ENCODE measurements at regions not wholly inside any gene's neighbourhood (a gene's known extent, or its start where the extent isn't known, plus 50 kb on each side); places are given as distances from the start of the nearest gene placed in this dataset.

DNA sequence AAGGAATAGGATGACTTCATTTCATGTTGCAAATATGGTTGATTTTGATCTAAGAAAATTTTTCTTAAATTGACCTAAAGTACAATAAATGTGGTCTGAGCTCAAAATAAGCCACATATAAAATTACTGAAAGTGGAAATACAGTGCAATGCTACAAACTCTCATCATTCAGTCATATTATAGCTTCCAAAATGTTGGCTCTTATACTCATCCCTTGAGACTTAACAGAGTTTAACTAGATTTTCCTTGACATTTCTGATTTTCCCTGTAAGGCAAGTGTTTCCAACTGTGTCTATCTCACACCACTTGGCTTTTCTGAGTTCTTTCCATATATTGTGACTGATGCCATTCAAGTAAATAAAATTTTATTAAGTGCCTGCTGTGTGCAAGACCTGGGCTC is 123.7 kb upstream of the NTF3 start:
- TF ChIP-seq EZH2 (IDR thresholded peaks at IDR 0.05) = no peak
- no peak for TF ChIP-seq CTCF (IDR thresholded peaks at IDR 0.05)
- TF ChIP-seq EZH2phosphoT487 (IDR thresholded peaks at IDR 0.05) = no peak
- H3K27ac Mint-ChIP-seq = no peak overlapping the region
- no peaks in the 10 kb centered on the region for H3K27me3 Mint-ChIP-seq (ENCODE audit: insufficient read depth, low read depth)
- H3K4me1 ChIP-seq = no peaks in the 10 kb centered on the region
- H3K27me3 ChIP-seq = no peaks in the 10 kb centered on the region
- H3K4me3 Mint-ChIP-seq = no peak overlapping the region
- DNase-seq (ENCODE audit: low spot score) = no peak
- no peak overlapping the region for H3K4me2 ChIP-seq
- no peak overlapping the region for H2AFZ ChIP-seq (replicated peaks)
- no peaks in the 10 kb centered on the region for H3K79me2 ChIP-seq (ENCODE audit: low read depth)
- no peak overlapping the region for H3K4me3 ChIP-seq
- H3K9me3 ChIP-seq (ENCODE audit: low read depth) = no peaks in the 10 kb centered on the region
- no peaks in the 10 kb centered on the region for H3K9me3 Mint-ChIP-seq
- H3F3A ChIP-seq (ENCODE audit: low read depth) = no peaks in the 10 kb centered on the region
- H3K36me3 ChIP-seq = no peaks in the 10 kb centered on the region
- H3K4me1 Mint-ChIP-seq = peaks cover 4% of the 10 kb centered on the region
- H4K20me1 ChIP-seq (ENCODE audit: low read depth) = no peaks in the 10 kb centered on the region
- H3K9ac ChIP-seq = no peak overlapping the region
- H3K36me3 Mint-ChIP-seq = no peaks in the 10 kb centered on the region
- no peak overlapping the region for H3K27ac ChIP-seq

DNA sequence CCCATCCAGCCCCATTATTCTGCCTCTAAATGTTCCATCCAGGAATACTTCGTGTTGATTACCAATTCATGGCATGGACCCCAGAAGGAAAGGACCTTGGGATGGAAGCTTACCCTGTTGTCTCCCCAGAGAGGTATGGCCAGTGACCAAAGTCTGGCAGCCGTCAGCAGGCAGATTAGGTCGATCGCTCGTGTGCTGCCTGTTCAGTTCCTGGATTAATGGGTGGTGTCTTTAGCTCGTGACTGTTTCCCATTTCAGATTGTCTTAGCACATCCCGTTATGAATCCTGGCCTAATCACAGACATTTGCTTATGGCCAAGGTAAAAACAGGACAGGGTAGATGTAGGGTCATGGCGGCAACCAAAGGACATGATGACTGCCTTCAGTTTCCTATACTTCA is 122.9 kb upstream of the NTF3 start:
- Mint-ChIP-seq H3K36me3 (no peaks in the 10 kb centered on the region), H3K4me1 (peaks cover 4% of the 10 kb centered on the region), H3K27me3 (ENCODE audit: insufficient read depth, low read depth) (no peaks in the 10 kb centered on the region), H3K9me3 (no peaks in the 10 kb centered on the region), H3K27ac (no peak overlapping the region), H3K4me3 (no peak overlapping the region)
- no peak overlapping the region for H3K27ac ChIP-seq
- no peaks in the 10 kb centered on the region for H3K4me1 ChIP-seq
- no peak overlapping the region for H3K4me2 ChIP-seq
- no peak overlapping the region for H3K9ac ChIP-seq
- no peak overlapping the region for H3K4me3 ChIP-seq
- H3K9me3 ChIP-seq (ENCODE audit: low read depth) = no peaks in the 10 kb centered on the region
- no peak for DNase-seq (ENCODE audit: low spot score)
- no peaks in the 10 kb centered on the region for H4K20me1 ChIP-seq (ENCODE audit: low read depth)
- no peak overlapping the region for H2AFZ ChIP-seq (replicated peaks)
- H3K27me3 ChIP-seq = no peaks in the 10 kb centered on the region
- TF ChIP-seq EZH2 (IDR thresholded peaks at IDR 0.05) (no peak), CTCF (IDR thresholded peaks at IDR 0.05) (no peak), EZH2phosphoT487 (IDR thresholded peaks at IDR 0.05) (no peak)
- no peaks in the 10 kb centered on the region for H3K79me2 ChIP-seq (ENCODE audit: low read depth)
- H3K36me3 ChIP-seq = no peaks in the 10 kb centered on the region
- no peaks in the 10 kb centered on the region for H3F3A ChIP-seq (ENCODE audit: low read depth)

DNA sequence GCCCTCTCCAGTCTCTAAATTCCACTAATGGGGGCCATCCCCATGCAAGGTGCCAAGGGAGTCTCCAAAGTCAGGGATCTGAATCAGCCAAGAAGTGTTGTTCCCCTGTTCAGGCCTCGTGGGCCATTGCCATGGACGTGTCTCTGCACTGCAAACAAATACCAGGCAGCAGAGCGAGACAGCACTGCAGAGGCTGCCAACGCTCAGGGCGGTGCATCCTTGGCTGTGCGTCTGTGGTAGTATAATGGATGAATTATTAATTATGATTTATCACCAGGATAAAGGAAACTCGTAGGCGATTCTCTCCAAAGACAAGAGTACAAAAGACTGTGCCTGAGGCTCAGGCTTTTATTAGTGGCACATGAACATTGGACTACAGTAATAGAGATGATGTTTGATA is 122.3 kb upstream of the NTF3 start:
- peaks cover 4% of the 10 kb centered on the region for H3K4me1 Mint-ChIP-seq
- H4K20me1 ChIP-seq (ENCODE audit: low read depth) = no peaks in the 10 kb centered on the region
- H3K27me3 Mint-ChIP-seq (ENCODE audit: insufficient read depth, low read depth) = peaks cover 2% of the 10 kb centered on the region
- H3K79me2 ChIP-seq (ENCODE audit: low read depth) = no peaks in the 10 kb centered on the region
- no peaks in the 10 kb centered on the region for H3F3A ChIP-seq (ENCODE audit: low read depth)
- no peak overlapping the region for H3K4me3 Mint-ChIP-seq
- no peak overlapping the region for H2AFZ ChIP-seq (replicated peaks)
- H3K36me3 Mint-ChIP-seq = no peaks in the 10 kb centered on the region
- no peaks in the 10 kb centered on the region for H3K9me3 ChIP-seq (ENCODE audit: low read depth)
- H3K27ac ChIP-seq = no peak overlapping the region
- H3K27ac Mint-ChIP-seq = no peak overlapping the region
- H3K4me3 ChIP-seq = no peak overlapping the region
- no peak overlapping the region for H3K4me2 ChIP-seq
- no peak for DNase-seq (ENCODE audit: low spot score)
- TF ChIP-seq EZH2 (IDR thresholded peaks at IDR 0.05) = no peak
- no peak for TF ChIP-seq CTCF (IDR thresholded peaks at IDR 0.05)
- TF ChIP-seq EZH2phosphoT487 (IDR thresholded peaks at IDR 0.05) = no peak
- H3K27me3 ChIP-seq = no peaks in the 10 kb centered on the region
- H3K36me3 ChIP-seq = no peaks in the 10 kb centered on the region
- no peak overlapping the region for H3K9ac ChIP-seq
- no peaks in the 10 kb centered on the region for H3K4me1 ChIP-seq
- no peaks in the 10 kb centered on the region for H3K9me3 Mint-ChIP-seq

DNA sequence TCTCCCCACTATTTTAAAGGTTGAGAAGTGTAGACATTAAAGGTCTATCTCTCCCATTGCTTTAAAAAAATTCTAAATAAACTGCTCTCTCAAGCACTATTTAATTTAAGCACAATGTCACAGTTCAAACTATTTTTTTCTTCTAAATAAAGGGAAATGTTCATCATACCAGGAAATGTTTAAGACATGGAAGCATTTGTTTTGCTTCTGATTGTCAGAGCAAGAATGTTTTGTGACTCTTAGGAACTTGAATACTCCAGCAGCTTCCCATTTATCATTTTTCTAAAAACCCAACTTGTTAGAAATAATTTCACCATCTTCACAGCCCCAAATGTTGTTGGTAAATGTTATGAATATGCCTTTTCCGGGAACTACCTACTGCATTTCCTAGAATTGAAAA is 121.8 kb upstream of the NTF3 start:
- Histone ChIP-seq H3F3A (ENCODE audit: low read depth) (no peaks in the 10 kb centered on the region), H3K27me3 (no peaks in the 10 kb centered on the region), H3K27ac (no peak overlapping the region), H3K36me3 (no peaks in the 10 kb centered on the region), H4K20me1 (ENCODE audit: low read depth) (no peaks in the 10 kb centered on the region), H3K4me2 (no peak overlapping the region), H3K4me3 (no peak overlapping the region), H3K9ac (no peak overlapping the region), H3K79me2 (ENCODE audit: low read depth) (no peaks in the 10 kb centered on the region), H3K9me3 (ENCODE audit: low read depth) (no peaks in the 10 kb centered on the region), H2AFZ (replicated peaks) (no peak overlapping the region), H3K4me1 (no peaks in the 10 kb centered on the region)
- Mint-ChIP-seq H3K9me3 (no peaks in the 10 kb centered on the region), H3K36me3 (no peaks in the 10 kb centered on the region), H3K27me3 (ENCODE audit: insufficient read depth, low read depth) (peaks cover 2% of the 10 kb centered on the region), H3K4me3 (no peak overlapping the region), H3K4me1 (peaks cover 4% of the 10 kb centered on the region), H3K27ac (no peak overlapping the region)
- TF ChIP-seq EZH2phosphoT487 (IDR thresholded peaks at IDR 0.05) (no peak), CTCF (IDR thresholded peaks at IDR 0.05) (no peak), EZH2 (IDR thresholded peaks at IDR 0.05) (no peak)
- no peak for DNase-seq (ENCODE audit: low spot score)
